ENCODE measurements at regions not wholly inside any gene's neighbourhood (a gene's known extent, or its start where the extent isn't known, plus 50 kb on each side); places are given as distances from the start of the nearest gene placed in this dataset.

GRCh38 chr9:27828908-27829307 is 255.6 kb upstream of the C9orf72 start (continued):
- TF ChIP-seq, protein P1, sequence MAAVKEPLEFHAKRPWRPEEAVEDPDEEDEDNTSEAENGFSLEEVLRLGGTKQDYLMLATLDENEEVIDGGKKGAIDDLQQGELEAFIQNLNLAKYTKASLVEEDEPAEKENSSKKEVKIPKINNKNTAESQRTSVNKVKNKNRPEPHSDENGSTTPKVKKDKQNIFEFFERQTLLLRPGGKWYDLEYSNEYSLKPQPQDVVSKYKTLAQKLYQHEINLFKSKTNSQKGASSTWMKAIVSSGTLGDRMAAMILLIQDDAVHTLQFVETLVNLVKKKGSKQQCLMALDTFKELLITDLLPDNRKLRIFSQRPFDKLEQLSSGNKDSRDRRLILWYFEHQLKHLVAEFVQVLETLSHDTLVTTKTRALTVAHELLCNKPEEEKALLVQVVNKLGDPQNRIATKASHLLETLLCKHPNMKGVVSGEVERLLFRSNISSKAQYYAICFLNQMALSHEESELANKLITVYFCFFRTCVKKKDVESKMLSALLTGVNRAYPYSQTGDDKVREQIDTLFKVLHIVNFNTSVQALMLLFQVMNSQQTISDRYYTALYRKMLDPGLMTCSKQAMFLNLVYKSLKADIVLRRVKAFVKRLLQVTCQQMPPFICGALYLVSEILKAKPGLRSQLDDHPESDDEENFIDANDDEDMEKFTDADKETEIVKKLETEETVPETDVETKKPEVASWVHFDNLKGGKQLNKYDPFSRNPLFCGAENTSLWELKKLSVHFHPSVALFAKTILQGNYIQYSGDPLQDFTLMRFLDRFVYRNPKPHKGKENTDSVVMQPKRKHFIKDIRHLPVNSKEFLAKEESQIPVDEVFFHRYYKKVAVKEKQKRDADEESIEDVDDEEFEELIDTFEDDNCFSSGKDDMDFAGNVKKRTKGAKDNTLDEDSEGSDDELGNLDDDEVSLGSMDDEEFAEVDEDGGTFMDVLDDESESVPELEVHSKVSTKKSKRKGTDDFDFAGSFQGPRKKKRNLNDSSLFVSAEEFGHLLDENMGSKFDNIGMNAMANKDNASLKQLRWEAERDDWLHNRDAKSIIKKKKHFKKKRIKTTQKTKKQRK (IDR thresholded peaks at IDR 0.05; ENCODE audit: borderline replicate concordance, low read depth, low read length), result no peak
- no peak for TF ChIP-seq GATAD2B (IDR thresholded peaks at IDR 0.05; ENCODE audit: borderline replicate concordance)
- no peak for TF ChIP-seq ZNF57 (CRISPR knock-in tag; IDR thresholded peaks at IDR 0.05)
- no peak for TF ChIP-seq POLR2G (IDR thresholded peaks at IDR 0.05; ENCODE audit: low read depth, low read length)
- TF ChIP-seq ZNF639 (CRISPR knock-in tag; conservative IDR thresholded peaks at IDR 0.05 in 1 of 2, IDR thresholded peaks at IDR 0.05 in 1 of 2), result no peak
- no peak for TF ChIP-seq CBX2 (IDR thresholded peaks at IDR 0.05; ENCODE audit: insufficient read depth, low read length, poor library complexity, severe bottlenecking)
- TF ChIP-seq, protein P2, sequence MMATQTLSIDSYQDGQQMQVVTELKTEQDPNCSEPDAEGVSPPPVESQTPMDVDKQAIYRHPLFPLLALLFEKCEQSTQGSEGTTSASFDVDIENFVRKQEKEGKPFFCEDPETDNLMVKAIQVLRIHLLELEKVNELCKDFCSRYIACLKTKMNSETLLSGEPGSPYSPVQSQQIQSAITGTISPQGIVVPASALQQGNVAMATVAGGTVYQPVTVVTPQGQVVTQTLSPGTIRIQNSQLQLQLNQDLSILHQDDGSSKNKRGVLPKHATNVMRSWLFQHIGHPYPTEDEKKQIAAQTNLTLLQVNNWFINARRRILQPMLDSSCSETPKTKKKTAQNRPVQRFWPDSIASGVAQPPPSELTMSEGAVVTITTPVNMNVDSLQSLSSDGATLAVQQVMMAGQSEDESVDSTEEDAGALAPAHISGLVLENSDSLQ (IDR thresholded peaks at IDR 0.05), result no peak

All from K562 (cell line).